CD14-positive monocyte (primary cell): ENCODE measurements at regions not wholly inside any gene's neighbourhood (a gene's known extent, or its start where the extent isn't known, plus 50 kb on each side); places are given as distances from the start of the nearest gene placed in this dataset.

ENCODE experiments used
- DNase-seq, 3 donors: peaks; one replicate each; pipeline ENCODE4 v3.0.0-alpha.2; 2011 to 2022
- H2AFZ ChIP-seq: 2 replicates; pipeline ENCODE4 v1.6.0; 2012; ENCODE audit warnings: mild to moderate bottlenecking, low read depth, low read length, inconsistent platforms; ENCODE audit not compliant: insufficient read depth, poor library complexity, severe bottlenecking
- H3K27ac ChIP-seq, 2 donors: 1 replicate in 1 of 2; 2 replicates in 1 of 2; pipeline ENCODE4 v1.5.1; 2012 to 2013; ENCODE audit warnings: low read length in 2 of 2, control low read depth in 1 of 2, inconsistent platforms in 1 of 2, low read depth in 1 of 2, mild to moderate bottlenecking in 1 of 2
- H3K27me3 ChIP-seq, 2 donors: one replicate each; pipeline versions ENCODE4 v1.6.0 to v1.6.1; 2011 to 2013; ENCODE audit warnings: low read length in 2 of 2; ENCODE audit not compliant: control insufficient read depth in 2 of 2, insufficient read depth in 2 of 2
- H3K36me3 ChIP-seq, 2 donors: replicated peaks in 1 of 2; 1 replicate in 1 of 2; 2 replicates in 1 of 2; pipeline versions ENCODE4 v1.5.1 to v1.6.1; 2012 to 2013; ENCODE audit warnings: low read length in 2 of 2, control low read depth in 1 of 2, inconsistent platforms in 1 of 2, mild to moderate bottlenecking in 1 of 2; ENCODE audit not compliant: insufficient read depth in 2 of 2, control insufficient read depth in 1 of 2
- H3K4me1 ChIP-seq, 2 donors: 1 replicate in 1 of 2; 2 replicates in 1 of 2; pipeline versions ENCODE4 v1.5.1 to v1.6.1; 2012 to 2013; ENCODE audit warnings: low read length in 2 of 2, control low read depth in 1 of 2, inconsistent platforms in 1 of 2, mild to moderate bottlenecking in 1 of 2, moderate library complexity in 1 of 2; ENCODE audit not compliant: insufficient read depth in 2 of 2, control insufficient read depth in 1 of 2
- H3K4me2 ChIP-seq: replicated peaks from 2 replicates; pipeline ENCODE3; 2012; ENCODE audit warnings: low read length, moderate library complexity, mild to moderate bottlenecking; ENCODE audit not compliant: poor library complexity, severe bottlenecking; ENCODE audit errors: extremely low read depth
- H3K4me3 ChIP-seq, 3 experiments: fragments of 200-600 bp in 1 of 3; sonication (generic) in 1 of 3; replicated peaks in 1 of 3; 1 replicate in 2 of 3; 2 replicates in 1 of 3; pipeline ENCODE4 v1.5.1; 2011 to 2013; ENCODE audit warnings: low read length in 3 of 3, mild to moderate bottlenecking in 3 of 3, control low read depth in 2 of 3, low read depth in 2 of 3, inconsistent platforms in 1 of 3, moderate library complexity in 1 of 3
- H3K79me2 ChIP-seq: 2 replicates; pipeline ENCODE4 v1.6.0; 2012; ENCODE audit warnings: mild to moderate bottlenecking, control low read depth, inconsistent platforms, low read length, moderate library complexity; ENCODE audit not compliant: insufficient read depth
- H3K9ac ChIP-seq: 2 replicates; pipeline ENCODE4 v1.6.0; 2017; ENCODE audit warnings: low read length, mild to moderate bottlenecking; ENCODE audit not compliant: insufficient read depth, poor library complexity, severe bottlenecking
- H3K9me3 ChIP-seq, 2 donors: replicated peaks in 1 of 2; 1 replicate in 1 of 2; 2 replicates in 1 of 2; pipeline versions ENCODE4 v1.5.1 to v1.6.1; 2012 to 2013; ENCODE audit warnings: low read length in 2 of 2, control low read depth in 1 of 2; ENCODE audit not compliant: control insufficient read depth in 1 of 2, insufficient read depth in 1 of 2
- H4K20me1 ChIP-seq: 2 replicates; pipeline ENCODE4 v1.6.0; 2012; ENCODE audit warnings: mild to moderate bottlenecking, low read length, control low read depth, moderate library complexity; ENCODE audit not compliant: insufficient read depth
- H3K27ac Mint-ChIP-seq, 7 donors: one replicate each; pipeline ENCODE4 v1.8.0; 2020; ENCODE audit warnings: mild to moderate bottlenecking in 7 of 7, mixed read lengths in 7 of 7, moderate library complexity in 6 of 7, inconsistent platforms in 2 of 7
- H3K27me3 Mint-ChIP-seq, 3 donors: one replicate each; pipeline ENCODE4 v1.8.0; 2021 to 2022; ENCODE audit warnings: low read depth in 3 of 3, mild to moderate bottlenecking in 3 of 3, mixed read lengths in 3 of 3, moderate library complexity in 3 of 3, inconsistent platforms in 1 of 3
- H3K36me3 Mint-ChIP-seq, 2 donors: one replicate each; pipeline ENCODE4 v1.8.0; 2020; ENCODE audit warnings: mixed read lengths in 2 of 2, inconsistent platforms in 1 of 2, mild to moderate bottlenecking in 1 of 2
- H3K4me1 Mint-ChIP-seq: one replicate; pipeline ENCODE4 v1.8.0; 2020; ENCODE audit warnings: mild to moderate bottlenecking, mixed read lengths
- H3K4me3 Mint-ChIP-seq, 2 donors: one replicate each; pipeline ENCODE4 v1.8.0; 2020; ENCODE audit warnings: mild to moderate bottlenecking in 2 of 2, mixed read lengths in 2 of 2, moderate library complexity in 1 of 2
- H3K9me3 Mint-ChIP-seq, 7 donors: one replicate each; pipeline ENCODE4 v1.8.0; 2020 to 2022; ENCODE audit warnings: mixed read lengths in 7 of 7, mild to moderate bottlenecking in 6 of 7, moderate library complexity in 6 of 7, inconsistent platforms in 2 of 7
- CTCF ChIP-seq: fragments of 200-600 bp; IDR thresholded peaks from one replicate; pipeline ENCODE4 v1.8.0; 2022; ENCODE audit warnings: antibody characterized with exemption, mild to moderate bottlenecking
- WGBS: methylation state at CpG from one replicate; pipeline ENCODE4 v1.1.5; 2013; ENCODE audit warnings: missing lambda C conversion rate; ENCODE audit not compliant: insufficient coverage; 5-methylcytosine and 5-hydroxymethylcytosine counted together
- intact Hi-C, 2 donors: fragments of 100-400 bp; cut with micrococcal nuclease; formaldehyde crosslinking; loops; one replicate each; pipeline versions ENCODE4 v1.15.0 to v1.15.1; 2023

DNA sequence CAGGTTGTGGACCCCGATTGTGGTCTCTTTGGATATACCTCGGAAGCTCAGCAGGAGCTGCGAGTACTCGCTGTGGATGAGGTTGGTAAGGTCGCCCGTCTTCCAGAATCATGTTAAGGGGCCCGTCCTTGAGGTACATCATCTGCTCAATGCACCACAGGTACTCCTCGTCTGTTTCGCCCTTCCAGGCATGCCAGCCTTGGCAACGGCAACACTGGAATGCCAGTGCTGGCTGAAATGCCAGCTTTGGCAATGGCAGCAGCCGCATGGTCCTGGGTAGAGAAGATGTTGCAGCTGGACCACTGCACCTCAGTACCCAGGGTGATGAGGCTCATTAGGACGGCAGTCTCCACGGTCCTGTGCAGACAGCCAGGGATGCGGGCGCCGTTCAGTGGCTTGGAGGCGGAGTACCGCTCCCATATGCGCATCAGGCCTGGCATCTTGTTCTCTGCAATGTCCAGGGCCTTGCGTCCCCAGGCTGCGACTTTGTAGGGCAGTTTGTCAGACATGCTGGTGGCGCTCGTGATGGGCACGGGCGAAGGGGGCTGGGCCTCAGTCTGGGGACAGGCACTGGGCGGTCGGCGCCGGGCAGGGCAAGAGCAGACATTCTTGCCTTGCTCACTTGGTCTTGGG, 122.2 kb upstream of the NXPH2 start:
- Histone ChIP-seq H3K27me3 (no peaks in the 10 kb centered on the region), H4K20me1 (no peaks in the 10 kb centered on the region), H3K9me3 (peaks cover 7 to 20% of the 10 kb centered on the region in 2 donors), H3K4me3 (no peak overlapping the region), H3K4me2 (no peak overlapping the region), H3K4me1 (no peaks in the 10 kb centered on the region), H3K9ac (no peak overlapping the region), H2AFZ (no peak overlapping the region), H3K27ac (no peak overlapping the region), H3K36me3 (no peaks in the 10 kb centered on the region), H3K79me2 (no peaks in the 10 kb centered on the region)
- no peak for DNase-seq
- H3K9me3 Mint-ChIP-seq, result peaks cover 3 to 19% (median 9%) of the 10 kb centered on the region in 7 donors
- no peak overlapping the region for H3K27ac Mint-ChIP-seq
- H3K27me3 Mint-ChIP-seq, result peaks cover 0 to 2% (median 0%) of the 10 kb centered on the region in 3 donors
- WGBS, result 91% methylated on average over 29 of the region's 29 CpGs
- TF ChIP-seq CTCF, result no peak
- H3K36me3 Mint-ChIP-seq, result no peaks in the 10 kb centered on the region
- no peaks in the 10 kb centered on the region for H3K4me1 Mint-ChIP-seq
- intact Hi-C loops, result no loop called here
- no peak overlapping the region for H3K4me3 Mint-ChIP-seq

DNA sequence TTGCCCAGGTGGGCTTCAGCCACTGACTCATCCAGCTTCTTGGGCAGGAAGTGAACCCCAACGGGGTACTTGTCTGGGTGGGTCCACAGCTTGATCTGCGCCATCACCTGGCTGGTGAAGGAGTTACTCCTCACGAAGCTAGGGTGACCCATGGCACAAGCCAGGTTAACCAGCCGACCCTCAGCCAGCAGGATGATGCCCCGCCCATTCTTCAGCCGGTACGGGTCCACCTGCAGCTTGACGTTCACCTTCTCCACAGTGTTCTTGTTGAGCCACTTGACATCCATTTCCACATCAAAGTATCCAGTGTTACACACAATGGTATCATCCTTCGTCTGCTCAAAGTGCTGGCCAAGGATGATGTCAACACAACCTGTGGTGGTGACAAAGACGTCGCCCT, 121.3 kb upstream of the NXPH2 start:
- no peak overlapping the region for H2AFZ ChIP-seq
- no peak overlapping the region for H3K4me2 ChIP-seq
- 92% methylated on average over 11 of the region's 11 CpGs for WGBS
- Mint-ChIP-seq H3K27me3 (peaks cover 0 to 2% (median 0%) of the 10 kb centered on the region in 3 donors), H3K4me1 (no peaks in the 10 kb centered on the region), H3K27ac (no peak overlapping the region), H3K36me3 (no peaks in the 10 kb centered on the region), H3K4me3 (no peak overlapping the region), H3K9me3 (peaks cover 6 to 24% (median 11%) of the 10 kb centered on the region in 7 donors)
- H3K9ac ChIP-seq, result no peak overlapping the region
- no peaks in the 10 kb centered on the region for H3K79me2 ChIP-seq
- no peaks in the 10 kb centered on the region for H3K36me3 ChIP-seq
- H3K27me3 ChIP-seq, result no peaks in the 10 kb centered on the region
- intact Hi-C loops, result no loop called here
- H3K9me3 ChIP-seq, result peaks cover 7 to 23% of the 10 kb centered on the region in 2 donors
- DNase-seq, result no peak
- no peaks in the 10 kb centered on the region for H4K20me1 ChIP-seq
- H3K4me1 ChIP-seq, result no peaks in the 10 kb centered on the region
- no peak overlapping the region for H3K27ac ChIP-seq
- no peak for TF ChIP-seq CTCF
- no peak overlapping the region for H3K4me3 ChIP-seq
